MG63 (cell line): ENCODE measurements at regions not wholly inside any gene's neighbourhood (a gene's known extent, or its start where the extent isn't known, plus 50 kb on each side); places are given as distances from the start of the nearest gene placed in this dataset.
"Not testable (repeated sequence)": the region's sequence is repeated elsewhere in the genome, so short reads cannot be mapped to it uniquely, and the experiment has no call there.

Source experiments
- DNase-seq: peaks from one replicate; pipeline ENCODE4 v3.0.0-alpha.2; 2020
- H3K27me3 ChIP-seq: fragments of 250-450 bp; sonication (Bioruptor Pico); 2 replicates; pipeline ENCODE4 v1.5.1; 2020; ENCODE audit warnings: mild to moderate bottlenecking, moderate library complexity
- H3K36me3 ChIP-seq: fragments of 250-450 bp; sonication (Bioruptor Pico); 2 replicates; pipeline ENCODE4 v1.5.1; 2020; ENCODE audit warnings: mild to moderate bottlenecking, moderate library complexity
- H3K4me3 ChIP-seq: fragments of 250-450 bp; sonication (Bioruptor Pico); 2 replicates; pipeline ENCODE4 v1.5.1; 2020; ENCODE audit warnings: mild to moderate bottlenecking, moderate library complexity
- H3K9me3 ChIP-seq: fragments of 250-450 bp; sonication (Bioruptor Pico); 2 replicates; pipeline ENCODE4 v1.5.1; 2020; ENCODE audit warnings: mild to moderate bottlenecking, moderate library complexity

DNA sequence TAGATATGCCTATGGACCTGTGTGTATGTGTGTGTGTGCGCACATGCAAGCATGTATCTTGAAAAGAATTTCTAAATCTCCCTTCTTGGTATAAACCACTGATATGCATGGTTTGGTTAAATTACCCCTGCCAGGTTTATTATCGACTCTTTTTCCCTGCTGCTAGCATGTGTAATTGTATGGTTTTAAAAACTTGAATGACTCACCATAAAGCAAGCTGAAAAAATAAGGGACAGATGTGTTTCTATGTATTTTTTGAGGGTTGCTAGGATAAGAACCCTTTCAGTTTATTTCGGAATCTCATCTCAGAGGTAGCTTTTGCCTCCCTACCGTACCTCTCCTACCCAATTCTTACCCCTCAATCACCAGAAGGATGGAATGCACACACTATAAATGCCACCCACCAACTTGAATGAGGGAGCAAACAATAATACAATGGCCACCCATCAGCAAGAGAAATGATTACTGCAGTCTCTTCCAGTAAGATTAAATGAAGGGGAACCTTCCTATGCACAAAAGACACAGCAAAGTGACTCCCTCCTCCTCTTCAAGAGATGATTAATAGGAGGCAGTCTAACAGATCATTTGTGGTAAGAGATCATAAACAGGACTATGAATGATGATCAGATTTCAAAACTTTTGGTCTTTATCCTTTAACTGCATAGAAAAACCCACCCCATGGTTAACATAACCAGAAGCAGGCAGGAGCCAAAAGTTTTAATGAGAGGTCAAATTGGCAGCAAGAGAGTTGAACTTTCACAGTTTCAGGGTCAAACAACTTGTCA, 357.2 kb downstream of the SATB2 start:
- H3K27me3 ChIP-seq: no peaks in the 10 kb centered on the region; the same call in 1 of the 2 replicates
- no peak overlapping the region for H3K4me3 ChIP-seq
- no peaks in the 10 kb centered on the region for H3K9me3 ChIP-seq
- no peaks in the 10 kb centered on the region for H3K36me3 ChIP-seq
- DNase-seq: no peak

DNA sequence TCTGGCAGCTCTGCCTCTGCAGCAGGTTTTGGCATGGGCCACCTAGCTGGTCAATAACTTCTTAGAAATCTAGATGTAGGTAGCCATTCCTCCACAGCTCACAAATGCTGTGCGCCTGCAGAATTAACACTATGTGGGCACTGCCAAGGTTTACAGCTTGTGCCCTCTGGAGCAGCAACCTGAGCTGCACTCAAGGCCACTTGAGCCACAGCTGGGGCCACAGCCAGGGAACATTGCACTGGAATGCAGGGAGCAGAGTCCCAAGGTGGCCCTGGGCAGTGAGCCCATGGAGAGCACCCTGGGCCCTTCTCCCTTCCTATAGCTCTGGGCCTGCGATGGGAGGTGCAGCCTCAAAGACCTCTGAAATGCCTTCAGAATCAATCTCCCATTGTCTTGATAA, 365.3 kb downstream of the SATB2 start:
- no peaks in the 10 kb centered on the region for H3K9me3 ChIP-seq
- no peak for DNase-seq
- no peak overlapping the region for H3K4me3 ChIP-seq
- H3K27me3 ChIP-seq: no peaks in the 10 kb centered on the region
- no peaks in the 10 kb centered on the region for H3K36me3 ChIP-seq

DNA sequence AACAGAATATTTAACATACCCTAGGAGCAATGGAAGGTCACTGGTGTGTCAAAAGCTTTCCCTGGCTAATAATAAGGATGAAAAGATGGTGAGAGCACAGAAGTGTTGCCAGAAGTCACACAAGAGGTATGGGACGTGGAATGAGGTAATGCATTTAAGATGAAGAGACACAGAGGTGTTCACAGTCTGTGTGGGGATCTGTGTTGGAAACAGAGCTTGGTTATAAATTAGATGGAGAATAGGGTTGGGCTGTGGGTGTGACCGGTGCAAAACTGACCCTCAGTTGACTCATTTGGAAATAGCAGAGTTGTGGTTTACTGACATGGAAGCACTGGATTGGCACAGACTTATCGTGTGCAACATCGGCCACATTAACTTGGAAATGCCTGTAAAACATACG, 372.5 kb downstream of the SATB2 start:
- Histone ChIP-seq H3K36me3 (no peaks in the 10 kb centered on the region), H3K9me3 (no peaks in the 10 kb centered on the region), H3K27me3 (no peaks in the 10 kb centered on the region), H3K4me3 (no peak overlapping the region)
- DNase-seq: peak; percentile 26

DNA sequence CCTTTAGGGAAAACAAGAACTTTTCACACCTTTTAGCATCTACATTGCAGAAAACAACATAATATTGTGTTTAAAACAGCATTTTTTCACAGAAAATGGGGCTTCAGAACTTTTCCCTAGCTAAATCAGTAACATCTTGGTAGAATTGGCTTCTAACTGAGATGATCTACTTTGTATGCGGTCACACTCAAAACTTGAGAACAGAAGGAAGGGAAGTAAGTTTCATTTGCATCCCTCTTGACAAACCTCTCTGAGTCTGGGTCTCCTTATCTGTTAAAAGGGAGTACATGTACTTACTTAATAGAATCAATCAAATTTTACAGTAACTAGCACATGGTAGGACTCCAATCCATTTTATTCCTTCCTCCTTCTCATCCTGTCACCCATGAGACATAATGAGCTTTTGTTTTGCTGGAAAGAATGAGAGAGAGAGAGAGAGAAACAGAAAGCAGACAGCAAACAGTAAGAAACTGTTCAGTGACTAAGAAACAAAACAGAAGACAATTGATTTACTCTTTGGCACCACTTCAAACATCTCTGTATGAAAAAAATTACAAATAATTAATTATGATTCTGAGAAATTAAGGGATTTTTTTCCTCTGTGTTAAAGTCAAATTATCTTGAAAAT, 387.3 kb downstream of the SATB2 start:
- no peak overlapping the region for H3K4me3 ChIP-seq
- H3K27me3 ChIP-seq: no peaks in the 10 kb centered on the region
- H3K36me3 ChIP-seq: no peaks in the 10 kb centered on the region
- no peaks in the 10 kb centered on the region for H3K9me3 ChIP-seq
- no peak for DNase-seq

DNA sequence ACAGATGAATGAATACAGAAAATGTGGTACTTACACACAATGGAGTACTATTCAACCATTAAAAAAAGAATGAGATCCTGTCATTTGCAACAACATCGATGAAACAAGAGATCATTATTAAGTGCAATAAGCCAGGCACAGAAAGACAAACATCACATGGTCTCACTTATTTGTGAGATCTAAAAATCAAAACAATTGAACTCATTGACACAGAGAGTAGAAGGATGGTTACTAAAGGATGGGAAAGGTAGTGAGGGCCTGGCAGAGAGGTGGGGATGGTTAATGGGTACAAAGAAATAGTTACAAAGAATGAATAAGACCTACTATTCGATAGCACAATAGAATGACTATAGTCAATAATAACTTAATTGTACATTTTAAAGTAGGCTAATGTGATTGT, 393.5 kb downstream of the SATB2 start:
- H3K9me3 ChIP-seq: no peaks in the 10 kb centered on the region
- no peaks in the 10 kb centered on the region for H3K36me3 ChIP-seq
- no peak overlapping the region for H3K4me3 ChIP-seq
- DNase-seq: no peak
- no peaks in the 10 kb centered on the region for H3K27me3 ChIP-seq

DNA sequence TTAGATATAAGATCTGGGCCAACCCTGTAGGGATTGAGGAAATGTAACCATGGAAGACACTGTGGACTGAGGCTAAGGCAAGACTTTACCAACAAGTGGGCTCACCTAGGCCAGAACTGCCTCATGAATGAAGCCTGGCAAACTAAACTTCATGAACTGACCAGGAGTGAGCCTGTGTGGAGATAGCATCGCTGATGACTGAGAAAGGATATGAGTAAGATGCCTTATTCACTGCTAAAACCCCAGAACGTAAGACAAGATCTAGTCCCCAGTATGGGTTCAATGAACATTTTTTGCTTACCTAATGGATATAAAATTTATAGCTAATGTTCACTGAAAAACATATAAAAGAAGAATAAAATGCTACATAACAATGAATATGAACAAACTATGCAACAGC, 399.8 kb downstream of the SATB2 start:
- no peaks in the 10 kb centered on the region for H3K27me3 ChIP-seq
- H3K9me3 ChIP-seq: no peaks in the 10 kb centered on the region
- H3K4me3 ChIP-seq: no peak overlapping the region
- no peaks in the 10 kb centered on the region for H3K36me3 ChIP-seq
- DNase-seq: no peak

DNA sequence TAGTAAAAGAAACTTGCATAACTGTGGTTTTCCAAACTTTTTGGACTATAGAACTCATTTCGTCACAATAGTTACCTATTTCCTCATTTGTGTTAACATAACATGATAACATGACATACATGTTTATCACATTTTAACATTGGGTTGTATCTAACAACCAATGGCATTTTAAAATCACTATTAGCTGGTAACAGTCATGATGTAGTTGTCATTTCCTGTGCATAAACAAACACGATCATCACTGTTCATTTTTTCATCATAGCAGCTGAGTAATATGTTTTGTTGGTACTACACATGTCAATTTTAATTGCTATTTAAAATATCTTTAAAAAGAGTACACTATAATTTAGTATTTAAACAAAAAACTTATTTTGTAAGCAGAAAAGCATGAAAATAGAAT, 402.4 kb downstream of the SATB2 start:
- Histone ChIP-seq H3K9me3 (no peaks in the 10 kb centered on the region), H3K4me3 (no peak overlapping the region), H3K27me3 (no peaks in the 10 kb centered on the region), H3K36me3 (no peaks in the 10 kb centered on the region)
- DNase-seq: no peak

DNA sequence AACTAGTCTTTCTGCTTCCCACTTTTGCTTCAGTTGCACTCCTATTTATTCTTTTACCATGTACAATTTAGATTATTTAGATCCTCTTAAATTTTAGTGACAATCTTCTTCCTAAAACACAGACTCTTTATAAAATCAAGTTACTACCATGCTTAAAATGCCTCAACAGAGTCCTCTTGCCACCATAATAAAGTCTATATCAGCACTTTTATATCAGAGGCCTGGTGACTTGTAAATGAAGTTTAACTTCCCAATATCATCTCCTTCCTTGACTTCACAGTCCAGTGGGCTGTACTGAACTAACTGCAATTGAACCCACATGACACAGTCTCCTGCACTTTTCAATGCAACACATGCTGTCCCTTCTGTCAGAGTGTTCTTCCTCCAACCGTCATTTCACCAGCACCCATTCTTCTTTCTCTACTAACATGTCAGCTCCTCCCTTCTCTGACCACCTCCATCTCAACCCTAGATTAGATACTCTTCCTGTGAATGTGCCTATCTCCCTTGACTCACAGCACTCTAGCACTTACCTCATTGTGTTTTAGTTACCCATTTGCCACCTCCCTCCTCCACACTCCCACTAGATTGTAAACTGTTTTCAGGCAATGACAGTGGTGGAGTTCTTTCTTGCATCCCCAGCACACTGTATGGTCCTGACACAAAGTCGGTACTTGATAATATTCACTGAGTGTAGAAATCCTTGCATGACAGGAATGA, 414.9 kb downstream of the SATB2 start:
- H3K4me3 ChIP-seq: no peak overlapping the region
- no peaks in the 10 kb centered on the region for H3K36me3 ChIP-seq
- no peaks in the 10 kb centered on the region for H3K27me3 ChIP-seq
- DNase-seq: no peak
- H3K9me3 ChIP-seq: no peaks in the 10 kb centered on the region

DNA sequence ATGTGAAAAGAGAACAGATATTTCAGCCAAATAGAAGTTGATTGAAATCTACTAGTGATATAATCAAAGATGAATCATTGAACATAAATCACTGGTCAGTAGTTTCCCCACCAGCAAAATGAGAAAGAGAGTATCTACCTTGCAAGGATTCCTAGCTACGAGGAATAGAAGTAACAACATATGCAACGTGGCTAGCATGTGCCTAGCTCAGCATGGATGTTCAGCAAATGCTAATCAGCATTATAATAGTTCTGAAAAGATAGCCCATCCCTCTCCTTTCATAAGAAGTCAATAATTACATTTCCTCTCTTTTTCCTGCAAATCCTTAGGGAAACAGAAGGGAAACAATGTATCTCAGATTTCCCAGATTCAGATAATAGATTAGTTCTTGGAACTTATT, 417.2 kb downstream of the SATB2 start:
- Histone ChIP-seq H3K36me3 (no peaks in the 10 kb centered on the region), H3K9me3 (no peaks in the 10 kb centered on the region), H3K27me3 (no peaks in the 10 kb centered on the region), H3K4me3 (no peak overlapping the region)
- no peak for DNase-seq

DNA sequence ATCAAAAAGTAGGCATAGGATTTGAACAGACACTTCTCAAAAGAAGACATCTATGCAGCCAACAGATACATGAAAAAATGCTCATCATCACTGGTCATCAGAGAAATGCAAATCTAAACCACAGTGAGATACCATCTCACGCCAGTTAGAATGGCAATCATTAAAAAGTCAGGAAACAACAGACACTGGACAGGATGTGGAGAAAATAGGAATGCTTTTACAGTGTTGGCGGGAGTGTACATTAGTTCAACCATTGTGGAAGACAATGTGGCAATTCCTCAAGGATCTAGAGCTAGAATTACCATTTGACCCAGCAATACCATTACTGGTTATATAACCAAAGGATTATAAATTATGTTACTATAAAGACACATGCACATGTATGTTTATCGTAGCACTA, 424.0 kb downstream of the SATB2 start:
- not testable (repeated sequence) for H3K27me3 ChIP-seq, H3K9me3 ChIP-seq, DNase-seq, H3K4me3 ChIP-seq, H3K36me3 ChIP-seq

DNA sequence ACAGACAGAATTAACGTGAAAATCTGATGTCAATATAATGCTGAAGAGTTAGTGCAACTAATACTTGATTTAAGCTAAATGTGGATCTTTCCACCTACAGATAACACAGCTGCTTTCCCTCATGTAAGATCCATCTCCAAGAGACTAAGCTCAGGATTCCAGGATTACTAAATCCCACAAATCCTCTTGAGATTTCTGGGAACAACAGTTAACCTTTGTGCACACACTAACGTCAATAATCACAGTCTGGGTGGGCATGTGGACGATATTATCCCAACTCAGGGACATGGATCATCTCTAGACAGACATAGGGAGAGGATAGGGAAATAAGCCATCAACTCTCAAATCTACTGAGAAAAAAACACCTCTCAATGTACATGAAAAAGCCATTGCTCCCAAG, 432.6 kb downstream of the SATB2 start:
- Histone ChIP-seq H3K4me3 (no peak overlapping the region), H3K36me3 (no peaks in the 10 kb centered on the region), H3K9me3 (no peaks in the 10 kb centered on the region), H3K27me3 (no peaks in the 10 kb centered on the region)
- no peak for DNase-seq

DNA sequence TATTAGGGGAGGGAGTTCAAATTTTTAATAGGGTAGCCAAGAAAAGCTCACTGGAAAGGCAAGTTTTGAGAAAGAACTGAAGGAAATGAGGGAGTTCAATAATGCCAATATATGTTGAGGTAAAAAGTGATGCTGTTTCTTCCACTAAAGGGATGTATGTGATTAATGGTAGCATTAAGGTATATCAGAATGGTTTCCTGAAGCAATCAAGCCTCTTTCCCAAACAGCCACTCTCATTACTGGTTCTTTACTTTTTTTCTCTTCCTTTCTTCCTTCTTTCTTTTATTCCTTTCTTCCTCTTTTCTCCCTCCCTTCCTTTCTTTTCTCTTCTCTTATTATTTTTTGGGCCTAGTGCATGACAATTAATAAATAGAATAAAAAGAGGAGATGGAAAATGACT, 433.5 kb downstream of the SATB2 start:
- H3K36me3 ChIP-seq: no peaks in the 10 kb centered on the region
- H3K4me3 ChIP-seq: no peak overlapping the region
- H3K27me3 ChIP-seq: no peaks in the 10 kb centered on the region

DNA sequence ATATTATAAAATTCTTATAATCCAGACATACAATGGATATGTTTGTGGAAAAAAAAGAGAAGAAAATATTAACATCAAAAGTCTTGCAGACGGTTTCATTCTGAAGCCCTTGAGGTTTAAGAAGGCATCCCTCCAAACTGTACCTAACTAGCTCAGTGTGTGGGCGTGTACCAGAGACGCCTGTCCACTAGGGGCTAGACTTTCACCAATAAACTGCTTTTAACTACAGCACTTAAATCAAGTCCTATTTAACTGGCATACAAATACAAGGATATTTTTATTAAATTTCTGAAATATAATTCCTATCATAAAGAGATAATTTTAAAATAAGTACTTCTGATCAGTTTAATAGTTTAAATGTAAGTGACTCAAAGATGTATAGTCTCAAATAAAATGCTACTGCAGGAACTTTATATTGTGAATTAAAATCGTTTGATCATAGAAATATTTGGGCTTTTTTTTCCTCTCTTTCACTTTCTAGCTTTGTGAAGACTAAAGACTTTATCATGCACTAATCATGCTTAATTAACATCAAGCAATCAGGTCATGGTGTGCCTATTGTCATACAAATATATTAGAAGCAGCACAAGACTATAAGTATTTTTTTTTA, 437.7 kb downstream of the SATB2 start:
- no peaks in the 10 kb centered on the region for H3K9me3 ChIP-seq

More for the DNA sequence above, 433.5 kb downstream of the SATB2 start:
- H3K9me3 ChIP-seq: no peaks in the 10 kb centered on the region
- no peak for DNase-seq

DNA sequence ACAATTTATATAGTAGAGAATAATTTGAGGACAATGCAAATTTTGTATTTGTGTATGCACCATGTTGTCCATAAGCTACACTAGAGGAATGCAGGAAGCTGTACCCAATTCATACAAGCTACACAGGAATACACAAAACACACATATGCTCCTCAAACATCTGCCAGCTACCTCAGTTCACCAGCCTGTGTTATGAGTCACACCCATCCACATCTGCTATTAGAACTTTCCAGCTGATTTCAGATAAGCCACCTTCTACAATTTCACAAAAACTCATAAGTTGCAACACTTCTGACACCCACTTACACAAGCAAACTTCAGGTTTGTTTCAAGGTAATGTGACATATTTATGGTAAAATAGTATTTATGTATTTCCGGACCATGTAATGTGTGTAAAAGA, 438.9 kb downstream of the SATB2 start:
- H3K4me3 ChIP-seq: no peak overlapping the region
- H3K9me3 ChIP-seq: no peaks in the 10 kb centered on the region
- no peaks in the 10 kb centered on the region for H3K36me3 ChIP-seq
- no peak for DNase-seq
- H3K27me3 ChIP-seq: no peaks in the 10 kb centered on the region

More for the DNA sequence above, 437.7 kb downstream of the SATB2 start:
- Histone ChIP-seq H3K36me3 (no peaks in the 10 kb centered on the region), H3K27me3 (no peaks in the 10 kb centered on the region), H3K4me3 (no peak overlapping the region)
- DNase-seq: peak; percentile 32

DNA sequence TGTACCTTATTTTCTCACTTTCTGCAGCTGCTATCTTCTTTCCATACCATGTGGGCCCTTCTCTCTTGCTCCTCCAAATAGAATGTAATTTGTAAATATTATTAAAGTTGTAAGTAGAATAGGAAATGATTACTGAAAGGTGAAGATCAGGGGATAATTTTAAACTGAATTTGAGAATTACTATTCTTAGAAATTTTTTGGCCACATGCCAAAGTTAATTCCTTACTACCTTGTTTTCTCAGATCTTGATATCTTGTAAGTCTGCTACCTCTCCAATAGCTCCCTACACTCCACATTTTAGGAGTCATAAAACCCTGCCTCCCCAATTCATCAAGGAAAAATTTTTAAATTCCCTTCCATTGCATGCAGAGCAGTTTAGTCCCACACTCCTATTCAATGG, 442.7 kb downstream of the SATB2 start:
- no peaks in the 10 kb centered on the region for H3K9me3 ChIP-seq
- DNase-seq: no peak
- H3K27me3 ChIP-seq: no peaks in the 10 kb centered on the region
- no peaks in the 10 kb centered on the region for H3K36me3 ChIP-seq
- no peak overlapping the region for H3K4me3 ChIP-seq

DNA sequence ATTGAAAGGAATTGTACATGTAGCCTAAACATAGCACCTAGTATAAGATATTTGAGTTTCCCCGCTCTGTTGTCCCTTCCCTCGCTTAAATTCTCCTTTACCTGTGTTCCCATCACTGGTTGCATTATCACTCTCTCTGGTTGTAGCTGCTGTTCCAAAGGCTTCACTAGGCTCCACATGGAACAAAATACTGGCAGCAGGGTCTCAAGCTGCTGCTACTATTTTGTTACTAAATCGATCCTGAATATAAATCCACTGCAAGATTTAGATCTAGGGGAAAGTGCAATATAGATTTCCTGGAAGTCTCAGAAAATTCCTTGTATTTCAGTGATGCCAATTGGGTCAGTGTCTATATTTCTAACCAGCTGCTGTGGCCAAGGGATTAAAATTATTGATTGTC, 443.5 kb downstream of the SATB2 start:
- Histone ChIP-seq H3K4me3 (no peak overlapping the region), H3K27me3 (no peaks in the 10 kb centered on the region), H3K36me3 (no peaks in the 10 kb centered on the region), H3K9me3 (no peaks in the 10 kb centered on the region)
- DNase-seq: no peak

DNA sequence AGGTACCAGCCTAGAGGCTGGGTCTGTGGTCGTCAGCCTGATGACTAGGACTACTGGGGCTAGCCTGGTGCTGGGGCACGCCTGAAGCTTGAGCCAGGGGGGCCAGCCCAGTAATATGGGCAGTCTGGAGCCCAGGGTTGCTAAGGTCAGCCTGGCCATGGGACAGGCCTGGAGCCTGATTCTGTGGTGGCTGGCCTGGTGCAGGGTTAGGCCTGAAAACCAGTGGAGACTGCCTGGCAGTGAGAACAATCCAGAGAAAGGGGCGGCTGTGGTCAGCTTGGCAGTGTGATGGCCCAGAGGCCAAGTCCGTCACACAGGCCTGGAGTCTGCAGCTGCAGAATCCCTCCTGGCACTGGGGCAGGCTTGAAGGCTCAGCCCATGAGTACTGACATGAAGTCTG, 445.8 kb downstream of the SATB2 start:
- no peak for DNase-seq
- H3K9me3 ChIP-seq: no peaks in the 10 kb centered on the region
- no peaks in the 10 kb centered on the region for H3K36me3 ChIP-seq
- no peaks in the 10 kb centered on the region for H3K27me3 ChIP-seq
- no peak overlapping the region for H3K4me3 ChIP-seq
